ENCODE measurements at regions not wholly inside any gene's neighbourhood (a gene's known extent, or its start where the extent isn't known, plus 50 kb on each side); places are given as distances from the start of the nearest gene placed in this dataset.

DNA sequence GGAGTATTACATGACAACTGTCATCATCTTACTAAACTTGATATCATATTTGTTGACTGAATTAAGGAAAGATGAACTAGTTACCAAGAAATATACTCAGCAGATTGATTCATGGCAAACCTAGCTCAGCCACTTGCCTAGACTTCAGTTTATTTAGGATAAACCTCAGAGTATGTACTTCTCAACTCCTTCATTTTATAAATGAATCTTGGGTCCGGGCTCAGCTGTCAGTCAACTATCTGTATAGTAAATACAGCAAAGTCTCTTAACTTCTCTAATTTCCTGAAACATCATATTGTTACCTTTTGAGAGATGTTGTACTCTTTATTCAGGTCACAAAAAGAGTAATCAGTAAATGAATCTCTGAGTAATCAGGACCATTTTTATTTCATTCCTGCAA is 211.0 kb upstream of the KLF14 start:
- H3K4me3 ChIP-seq (ENCODE audit: low read depth, low read length), result no peak overlapping the region
- TF ChIP-seq, protein P1, sequence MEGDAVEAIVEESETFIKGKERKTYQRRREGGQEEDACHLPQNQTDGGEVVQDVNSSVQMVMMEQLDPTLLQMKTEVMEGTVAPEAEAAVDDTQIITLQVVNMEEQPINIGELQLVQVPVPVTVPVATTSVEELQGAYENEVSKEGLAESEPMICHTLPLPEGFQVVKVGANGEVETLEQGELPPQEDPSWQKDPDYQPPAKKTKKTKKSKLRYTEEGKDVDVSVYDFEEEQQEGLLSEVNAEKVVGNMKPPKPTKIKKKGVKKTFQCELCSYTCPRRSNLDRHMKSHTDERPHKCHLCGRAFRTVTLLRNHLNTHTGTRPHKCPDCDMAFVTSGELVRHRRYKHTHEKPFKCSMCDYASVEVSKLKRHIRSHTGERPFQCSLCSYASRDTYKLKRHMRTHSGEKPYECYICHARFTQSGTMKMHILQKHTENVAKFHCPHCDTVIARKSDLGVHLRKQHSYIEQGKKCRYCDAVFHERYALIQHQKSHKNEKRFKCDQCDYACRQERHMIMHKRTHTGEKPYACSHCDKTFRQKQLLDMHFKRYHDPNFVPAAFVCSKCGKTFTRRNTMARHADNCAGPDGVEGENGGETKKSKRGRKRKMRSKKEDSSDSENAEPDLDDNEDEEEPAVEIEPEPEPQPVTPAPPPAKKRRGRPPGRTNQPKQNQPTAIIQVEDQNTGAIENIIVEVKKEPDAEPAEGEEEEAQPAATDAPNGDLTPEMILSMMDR (IDR thresholded peaks at IDR 0.05; ENCODE audit: borderline replicate concordance, insufficient read depth, low read depth, low read length), result no peak

DNA sequence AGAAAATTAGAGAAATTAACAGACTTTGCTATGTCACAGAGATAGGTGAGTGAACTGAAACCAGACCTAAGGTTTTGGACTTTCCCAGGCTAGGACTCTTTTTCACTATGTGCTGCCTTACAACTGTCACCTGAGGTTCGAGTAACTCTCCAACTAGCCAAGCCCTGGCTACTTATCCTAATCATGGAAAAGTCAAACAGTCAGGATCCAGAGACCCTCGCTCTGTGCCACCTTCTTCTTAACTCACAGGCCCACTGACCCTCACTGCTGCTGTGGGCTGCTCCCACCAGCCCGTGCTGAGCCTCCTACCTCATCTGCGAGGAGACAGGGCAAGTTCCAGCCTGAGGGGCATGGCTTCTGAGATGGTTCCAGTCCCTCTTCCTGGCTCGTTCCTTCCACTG is 211.4 kb upstream of the KLF14 start:
- H3K4me3 ChIP-seq (ENCODE audit: low read depth, low read length), result no peak overlapping the region
- TF ChIP-seq, protein P1 (IDR thresholded peaks at IDR 0.05; ENCODE audit: borderline replicate concordance, insufficient read depth, low read depth, low read length), result no peak

DNA sequence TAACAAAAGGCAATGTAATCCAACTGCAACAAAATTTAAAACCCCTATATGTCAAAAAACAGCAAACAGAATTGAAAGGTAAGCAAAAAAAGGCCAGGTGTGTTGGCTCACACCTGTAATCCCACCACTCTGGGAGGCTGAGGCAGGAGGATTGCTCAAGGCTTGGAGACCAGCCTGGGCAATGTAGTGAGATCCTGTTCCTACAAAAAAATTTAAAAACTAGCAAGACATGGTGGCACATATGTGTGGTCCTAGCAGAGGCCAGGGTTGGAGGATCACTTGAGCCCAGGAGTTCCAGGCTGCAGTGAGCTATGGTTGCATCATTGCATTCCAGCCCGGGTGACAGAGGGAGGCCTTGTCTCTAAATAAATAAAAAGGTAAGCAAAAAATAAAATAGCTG is 212.1 kb upstream of the KLF14 start:
- TF ChIP-seq, protein P1 (IDR thresholded peaks at IDR 0.05; ENCODE audit: borderline replicate concordance, insufficient read depth, low read depth, low read length), result no peak

DNA sequence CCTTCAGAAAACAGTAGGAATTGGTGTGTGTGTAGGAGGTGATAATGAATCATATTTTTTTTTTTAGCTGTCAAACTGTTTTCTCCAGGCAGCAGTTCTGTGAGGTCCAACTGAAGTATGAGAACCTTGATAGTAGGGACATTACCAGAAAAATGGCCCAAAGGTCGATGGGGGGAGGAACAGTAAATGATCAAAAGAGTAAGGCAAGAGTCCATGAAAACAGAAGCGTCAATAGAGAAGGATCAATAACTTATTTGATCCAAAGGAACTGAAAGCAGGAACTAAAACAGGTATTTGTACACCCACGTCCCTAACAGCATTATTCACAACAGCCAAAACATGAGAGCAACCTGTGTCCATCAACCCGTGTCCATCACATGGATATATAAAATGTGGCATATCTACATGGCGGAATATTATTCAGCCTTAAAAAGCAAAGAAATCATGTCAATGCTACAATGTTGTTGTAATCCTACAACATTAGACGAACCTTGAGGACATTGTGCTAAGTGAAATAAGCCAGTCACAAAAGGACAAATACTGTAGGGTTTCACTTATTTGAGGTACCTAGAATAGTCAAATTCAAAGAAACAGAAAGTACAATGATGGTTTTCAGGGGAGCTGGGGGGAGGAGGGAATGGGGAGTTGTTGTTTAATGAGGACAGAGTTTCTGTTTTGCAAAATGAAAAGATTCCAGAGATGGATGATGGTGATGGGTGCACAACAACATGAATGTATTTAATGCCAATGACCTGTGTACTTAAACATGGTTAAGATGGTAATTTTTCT is 214.0 kb upstream of the KLF14 start:
- TF ChIP-seq, protein P1 (IDR thresholded peaks at IDR 0.05; ENCODE audit: borderline replicate concordance, insufficient read depth, low read depth, low read length), result no peak
- no peak overlapping the region for H3K4me3 ChIP-seq (ENCODE audit: low read depth, low read length)

More for the DNA sequence above, 212.1 kb upstream of the KLF14 start:
- no peak overlapping the region for H3K4me3 ChIP-seq (ENCODE audit: low read depth, low read length)

DNA sequence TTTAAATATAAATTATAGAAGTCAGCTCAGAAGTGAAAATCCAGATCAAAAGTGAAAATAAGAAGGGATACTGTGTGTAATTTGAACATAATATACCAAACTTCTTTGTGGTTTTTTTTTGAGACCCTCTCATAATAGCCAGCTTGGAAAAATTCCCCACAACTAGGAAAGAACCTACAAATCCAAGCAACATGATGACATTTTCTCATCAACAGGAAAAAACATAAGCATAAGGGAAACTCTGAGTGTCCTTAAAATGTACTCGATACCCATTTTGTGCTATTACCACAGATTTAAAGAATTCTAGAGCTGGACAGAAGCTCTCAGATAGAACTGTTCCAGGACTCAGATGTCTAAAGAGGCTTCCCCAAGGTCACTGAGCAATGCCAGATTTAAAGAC is 214.8 kb upstream of the KLF14 start:
- TF ChIP-seq, protein P1 (IDR thresholded peaks at IDR 0.05; ENCODE audit: borderline replicate concordance, insufficient read depth, low read depth, low read length), result no peak
- no peak overlapping the region for H3K4me3 ChIP-seq (ENCODE audit: low read depth, low read length)

DNA sequence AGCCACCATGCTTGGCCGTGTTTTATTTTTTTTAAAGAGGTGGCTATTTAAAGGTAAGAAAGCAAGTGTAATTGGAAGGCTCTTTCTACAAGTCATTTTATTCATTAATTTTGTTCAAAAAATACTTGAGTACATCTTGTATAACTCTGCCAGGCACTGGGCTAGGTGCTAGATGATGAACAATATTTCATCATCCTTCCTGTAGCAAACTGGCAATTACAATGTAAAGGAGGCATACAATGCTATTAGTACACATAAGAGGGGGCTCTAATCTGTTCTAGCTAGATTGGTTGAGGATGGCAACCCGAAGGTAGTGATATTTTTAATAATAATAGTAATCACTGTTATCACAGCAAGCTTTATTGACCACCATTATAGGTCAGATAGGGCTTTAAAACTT is 215.5 kb upstream of the KLF14 start:
- TF ChIP-seq, protein P1 (IDR thresholded peaks at IDR 0.05; ENCODE audit: borderline replicate concordance, insufficient read depth, low read depth, low read length), result no peak
- H3K4me3 ChIP-seq (ENCODE audit: low read depth, low read length), result no peak overlapping the region

DNA sequence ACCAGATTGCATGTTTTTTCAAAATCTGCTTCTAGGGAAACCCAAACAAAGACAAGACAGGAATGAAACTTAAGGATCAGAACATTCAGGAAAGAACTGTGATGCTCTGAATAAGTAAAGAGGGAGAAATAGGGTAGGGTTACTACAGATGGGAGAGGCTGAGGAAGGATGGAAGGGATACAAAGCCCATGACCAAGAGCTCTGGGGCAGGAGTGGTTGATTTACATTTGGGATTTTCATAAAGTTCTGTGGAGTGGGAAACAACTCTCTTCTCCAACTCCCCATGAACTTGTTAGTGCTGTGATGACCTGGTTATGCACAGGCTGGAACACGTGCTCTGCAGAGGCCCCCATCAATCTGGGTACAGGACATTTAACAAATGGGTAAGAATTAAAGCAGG is 216.0 kb upstream of the KLF14 start:
- no peak overlapping the region for H3K4me3 ChIP-seq (ENCODE audit: low read depth, low read length)
- TF ChIP-seq, protein P1 (IDR thresholded peaks at IDR 0.05; ENCODE audit: borderline replicate concordance, insufficient read depth, low read depth, low read length), result no peak
